ENCODE measurements at regions not wholly inside any gene's neighbourhood (a gene's known extent, or its start where the extent isn't known, plus 50 kb on each side); places are given as distances from the start of the nearest gene placed in this dataset.

GRCh38 chr5:73301208-73301901 lies 128.4 kb downstream of the TMEM174 start:
- no peak for TF ChIP-seq CTCF (IDR thresholded peaks at IDR 0.05)
- DNase-seq (no peak), ATAC-seq (no peak)
- intact Hi-C loops (cut with DNase I, micrococcal nuclease): no loop called here
- Histone ChIP-seq H3K36me3 (ENCODE audit: low read depth) (no peaks in the 10 kb centered on the region), H3K9me3 (no peaks in the 10 kb centered on the region), H3K4me1 (ENCODE audit: low read depth) (peaks cover 7% of the 10 kb centered on the region), H3K4me3 (no peak overlapping the region)

GRCh38 chr5:73300337-73301207 lies 127.6 kb downstream of the TMEM174 start:
- Histone ChIP-seq H3K9me3 (no peaks in the 10 kb centered on the region), H3K4me1 (ENCODE audit: low read depth) (peaks cover 7% of the 10 kb centered on the region), H3K4me3 (no peak overlapping the region), H3K36me3 (ENCODE audit: low read depth) (no peaks in the 10 kb centered on the region)
- TF ChIP-seq CTCF (IDR thresholded peaks at IDR 0.05): no peak
- intact Hi-C loops (cut with DNase I, micrococcal nuclease): no loop called here
- ATAC-seq (no peak), DNase-seq (no peak)

DNA sequence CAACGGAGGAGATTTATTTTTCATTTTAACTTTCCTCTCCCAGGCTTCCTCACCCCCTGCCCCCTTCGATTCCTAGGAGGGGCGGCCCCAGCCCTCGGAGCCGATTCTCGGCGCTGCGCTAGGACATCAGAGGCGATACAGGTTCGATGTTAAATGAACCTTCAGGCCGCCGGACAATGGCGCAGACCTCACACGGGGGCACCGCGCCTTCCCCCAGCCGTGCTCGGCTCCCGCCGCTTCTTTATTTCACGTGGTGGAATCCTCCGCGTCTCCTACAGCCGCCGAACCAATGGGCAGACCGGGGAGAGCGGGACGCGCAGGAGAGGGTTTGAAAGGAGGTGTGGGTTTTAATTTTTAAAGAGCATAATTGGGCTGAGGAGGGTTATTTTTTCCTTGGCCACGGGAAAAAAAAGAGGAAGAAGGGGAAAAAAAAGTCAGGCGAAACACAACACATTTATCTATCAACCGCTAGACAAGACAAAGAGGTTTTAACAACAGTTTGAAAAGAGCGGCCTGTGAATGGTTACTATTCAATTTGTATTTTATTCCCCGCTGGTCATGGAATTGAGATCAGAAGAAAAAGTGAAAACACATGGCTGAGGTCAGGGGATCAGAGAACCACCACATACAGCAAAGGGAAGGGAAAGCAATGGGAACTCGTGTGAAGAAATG lies 126.8 kb downstream of the TMEM174 start:
- ATAC-seq (no peak), DNase-seq (no peak)
- intact Hi-C loops (cut with DNase I, micrococcal nuclease): loop anchor here (10.0 kb wide), 2 partner anchors 85 to 155 kb away; no protein-coding TSS in a partner anchor
- Histone ChIP-seq H3K9me3 (no peaks in the 10 kb centered on the region), H3K36me3 (ENCODE audit: low read depth) (no peaks in the 10 kb centered on the region), H3K4me1 (ENCODE audit: low read depth) (peaks cover 7% of the 10 kb centered on the region), H3K4me3 (no peak overlapping the region)
- TF ChIP-seq CTCF (IDR thresholded peaks at IDR 0.05): no peak

- TF ChIP-seq CTCF (IDR thresholded peaks at IDR 0.05): peak; percentile 20
- intact Hi-C loops (cut with DNase I, micrococcal nuclease): loop anchor here (10.0 kb wide), 2 partner anchors 84 to 156 kb away; no protein-coding TSS in a partner anchor
- no peaks in the 10 kb centered on the region for H3K36me3 ChIP-seq (ENCODE audit: low read depth)
- peak; percentile 70 for ATAC-seq
- H3K4me3 ChIP-seq: no peak overlapping the region
- H3K4me1 ChIP-seq (ENCODE audit: low read depth): peaks cover 7% of the 10 kb centered on the region
- DNase-seq: peak in 2 of 3 donors; percentile 12 to 46
- no peaks in the 10 kb centered on the region for H3K9me3 ChIP-seq
These were observed 126.0 kb downstream of the TMEM174 start for GRCh38 chr5:73298772-73299630.
